ENCODE measurements at regions not wholly inside any gene's neighbourhood (a gene's known extent, or its start where the extent isn't known, plus 50 kb on each side); places are given as distances from the start of the nearest gene placed in this dataset.

- Mint-ChIP-seq H3K27ac (ENCODE audit: low read depth, unreplicated experiment) (no peak overlapping the region), H3K4me1 (ENCODE audit: insufficient read depth, unreplicated experiment) (no peaks in the 10 kb centered on the region), H3K4me3 (ENCODE audit: unreplicated experiment) (no peak overlapping the region), H3K9me3 (ENCODE audit: unreplicated experiment) (no peaks in the 10 kb centered on the region), H3K27me3 (ENCODE audit: insufficient read depth, unreplicated experiment) (no peaks in the 10 kb centered on the region), H3K36me3 (ENCODE audit: insufficient read depth, unreplicated experiment) (no peaks in the 10 kb centered on the region)
- intact Hi-C loops (cut with micrococcal nuclease), result no loop called here
- TF ChIP-seq CTCF (IDR thresholded peaks at IDR 0.05; ENCODE audit: unreplicated experiment), result no peak
- DNase-seq (ENCODE audit: unreplicated experiment), result no peak
- BruUV-seq (replicated peaks), result no TSS peak
- ChIA-PET CTCF (interaction anchor here (0.6 kb wide), 1 partner anchor 1513 kb away, joined by 4 read pairs; no protein-coding TSS in a partner anchor), POLR2A (no interaction called here)
Observed at GRCh38 chr2:15844211-15844801, 96.0 kb upstream of the MYCN start.

DNA sequence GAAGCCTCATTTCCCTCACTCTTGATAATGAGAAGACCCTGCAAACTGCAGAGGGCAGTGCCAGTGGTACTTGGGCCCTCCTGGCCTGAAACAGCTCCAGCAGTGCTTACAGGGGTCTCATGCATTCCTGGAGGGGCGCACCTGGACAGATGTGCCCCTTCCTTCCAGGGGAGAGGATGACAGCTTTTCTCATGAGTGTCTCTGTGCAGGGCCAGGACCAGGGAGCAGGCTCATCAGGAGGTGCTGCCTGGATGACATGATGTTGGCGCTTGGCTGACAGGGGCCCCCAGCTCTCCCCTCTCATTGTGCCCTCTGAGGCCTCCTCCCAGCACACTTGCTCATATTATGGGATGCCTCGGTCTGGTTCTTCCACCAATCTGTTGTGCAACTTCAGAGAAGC is 95.1 kb upstream of the MYCN start:
- Mint-ChIP-seq H3K27ac (ENCODE audit: low read depth, unreplicated experiment) (no peak overlapping the region), H3K27me3 (ENCODE audit: insufficient read depth, unreplicated experiment) (no peaks in the 10 kb centered on the region), H3K9me3 (ENCODE audit: unreplicated experiment) (no peaks in the 10 kb centered on the region), H3K4me3 (ENCODE audit: unreplicated experiment) (no peak overlapping the region), H3K4me1 (ENCODE audit: insufficient read depth, unreplicated experiment) (no peaks in the 10 kb centered on the region), H3K36me3 (ENCODE audit: insufficient read depth, unreplicated experiment) (no peaks in the 10 kb centered on the region)
- ChIA-PET POLR2A (no interaction called here), CTCF (interaction anchor here (0.7 kb wide), 1 partner anchor 53 kb away, joined by 3 read pairs; no protein-coding TSS in a partner anchor)
- no TSS peak for BruUV-seq (replicated peaks)
- no peak for DNase-seq (ENCODE audit: unreplicated experiment)
- intact Hi-C loops (cut with micrococcal nuclease), result no loop called here
- no peak for TF ChIP-seq CTCF (IDR thresholded peaks at IDR 0.05; ENCODE audit: unreplicated experiment)

DNA sequence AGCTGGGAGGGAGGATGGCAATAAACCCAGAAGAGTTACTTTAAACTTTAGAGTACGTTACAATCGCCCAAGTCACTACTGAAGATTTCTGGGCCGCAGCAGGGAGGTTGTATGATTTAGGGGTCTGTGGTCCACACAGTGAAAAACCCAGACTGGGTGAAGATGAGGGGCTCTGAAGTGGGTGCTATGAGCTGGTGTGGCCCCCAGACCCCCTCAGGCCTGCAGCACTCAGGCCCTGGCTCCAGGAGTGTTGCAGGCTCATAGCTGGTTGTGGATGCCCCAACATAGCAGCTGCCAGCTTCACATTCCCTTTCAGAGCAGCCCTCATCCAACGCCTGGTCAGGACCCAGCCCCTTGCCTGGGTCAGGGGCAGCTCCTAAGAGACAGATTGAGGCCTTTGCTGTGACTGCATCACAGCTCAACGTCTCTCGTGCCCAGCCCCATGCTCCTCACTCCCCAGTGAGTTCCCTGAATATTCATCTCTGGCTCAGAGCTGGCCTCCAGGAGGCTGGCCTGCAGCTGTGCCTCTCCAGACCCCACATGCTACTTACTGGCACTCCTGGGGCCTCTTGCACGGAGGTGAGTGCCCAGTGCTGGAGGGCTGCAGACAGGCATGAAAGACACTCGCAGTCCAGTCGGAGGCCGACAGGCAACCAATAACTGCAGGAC is 94.5 kb upstream of the MYCN start:
- Mint-ChIP-seq H3K36me3 (ENCODE audit: insufficient read depth, unreplicated experiment) (no peaks in the 10 kb centered on the region), H3K27me3 (ENCODE audit: insufficient read depth, unreplicated experiment) (no peaks in the 10 kb centered on the region), H3K4me3 (ENCODE audit: unreplicated experiment) (no peak overlapping the region), H3K9me3 (ENCODE audit: unreplicated experiment) (no peaks in the 10 kb centered on the region), H3K4me1 (ENCODE audit: insufficient read depth, unreplicated experiment) (no peaks in the 10 kb centered on the region), H3K27ac (ENCODE audit: low read depth, unreplicated experiment) (no peak overlapping the region)
- ChIA-PET CTCF (interaction anchor here (0.6 kb wide), 1 partner anchor 774 kb away, joined by 3 read pairs; no protein-coding TSS in a partner anchor), POLR2A (no interaction called here)
- no TSS peak for BruUV-seq (replicated peaks)
- intact Hi-C loops (cut with micrococcal nuclease), result no loop called here
- TF ChIP-seq CTCF (IDR thresholded peaks at IDR 0.05; ENCODE audit: unreplicated experiment), result no peak
- DNase-seq (ENCODE audit: unreplicated experiment), result no peak

- Mint-ChIP-seq H3K4me3 (ENCODE audit: unreplicated experiment) (no peak overlapping the region), H3K4me1 (ENCODE audit: insufficient read depth, unreplicated experiment) (no peaks in the 10 kb centered on the region), H3K36me3 (ENCODE audit: insufficient read depth, unreplicated experiment) (no peaks in the 10 kb centered on the region), H3K27ac (ENCODE audit: low read depth, unreplicated experiment) (no peak overlapping the region), H3K27me3 (ENCODE audit: insufficient read depth, unreplicated experiment) (no peaks in the 10 kb centered on the region), H3K9me3 (ENCODE audit: unreplicated experiment) (no peaks in the 10 kb centered on the region)
- no TSS peak for BruUV-seq (replicated peaks)
- ChIA-PET POLR2A (no interaction called here), CTCF (interaction anchor here (0.6 kb wide), 1 partner anchor 43 kb away, joined by 7 read pairs; no protein-coding TSS in a partner anchor)
- intact Hi-C loops (cut with micrococcal nuclease), result no loop called here
- DNase-seq (ENCODE audit: unreplicated experiment), result no peak
- TF ChIP-seq CTCF (IDR thresholded peaks at IDR 0.05; ENCODE audit: unreplicated experiment), result no peak
Observed at GRCh38 chr2:15846626-15847025, 93.7 kb upstream of the MYCN start.

Measured in MCF 10A (cell line).